Epithelial cell of prostate (primary cell): ENCODE measurements at regions not wholly inside any gene's neighbourhood (a gene's known extent, or its start where the extent isn't known, plus 50 kb on each side); places are given as distances from the start of the nearest gene placed in this dataset.
"Not testable (repeated sequence)": the region's sequence is repeated elsewhere in the genome, so short reads cannot be mapped to it uniquely, and the experiment has no call there.

ENCODE experiments used
- DNase-seq: peaks from one replicate; pipeline ENCODE4 v3.0.0-alpha.2; 2011; ENCODE audit warnings: low read depth, low spot score
- H3K27ac ChIP-seq: fragments of 450-650 bp; 2 replicates; pipeline ENCODE4 v1.5.1; 2017; ENCODE audit warnings: mild to moderate bottlenecking

- H3K27ac ChIP-seq: peak overlapping the region; percentile 11
- DNase-seq: no peak
Observed at GRCh38 chr4:158958489-158959270, 144.2 kb upstream of the RAPGEF2 start.

GRCh38 chr4:158962393-158962792 is 140.5 kb upstream of the RAPGEF2 start:
- DNase-seq: no peak
- no peak overlapping the region for H3K27ac ChIP-seq

GRCh38 chr4:158963282-158963681 is 139.6 kb upstream of the RAPGEF2 start:
- DNase-seq, H3K27ac ChIP-seq: not testable (repeated sequence)

GRCh38 chr4:158964114-158964727 is 138.7 kb upstream of the RAPGEF2 start:
- DNase-seq: no peak
- no peak overlapping the region for H3K27ac ChIP-seq

- DNase-seq: no peak
- no peak overlapping the region for H3K27ac ChIP-seq
Observed at GRCh38 chr4:158964728-158965124, 138.2 kb upstream of the RAPGEF2 start.

GRCh38 chr4:158965226-158965625 is 137.7 kb upstream of the RAPGEF2 start:
- DNase-seq: no peak
- H3K27ac ChIP-seq: no peak overlapping the region

GRCh38 chr4:158966091-158966490 is 136.8 kb upstream of the RAPGEF2 start:
- H3K27ac ChIP-seq: no peak overlapping the region
- no peak for DNase-seq

- no peak for DNase-seq
- no peak overlapping the region for H3K27ac ChIP-seq
Observed at GRCh38 chr4:158968961-158969360, 133.9 kb upstream of the RAPGEF2 start.

GRCh38 chr4:158970812-158971211 is 132.1 kb upstream of the RAPGEF2 start:
- no peak for DNase-seq
- no peak overlapping the region for H3K27ac ChIP-seq

- DNase-seq: peak; percentile 6
- H3K27ac ChIP-seq: not testable (repeated sequence)
Observed at GRCh38 chr4:158974438-158974837, 128.4 kb upstream of the RAPGEF2 start.

- DNase-seq: peak; percentile 27
- H3K27ac ChIP-seq: not testable (repeated sequence)
Observed at GRCh38 chr4:158980711-158981110, 122.2 kb upstream of the RAPGEF2 start.

- no peak for DNase-seq
- H3K27ac ChIP-seq: no peak overlapping the region
Observed at GRCh38 chr4:158991534-158992155, 111.2 kb upstream of the RAPGEF2 start.

GRCh38 chr4:158993891-158994290 is 109.0 kb upstream of the RAPGEF2 start:
- H3K27ac ChIP-seq: no peak overlapping the region
- DNase-seq: no peak

- H3K27ac ChIP-seq: no peak overlapping the region
- DNase-seq: no peak
Observed at GRCh38 chr4:158995040-158995439, 107.8 kb upstream of the RAPGEF2 start.

GRCh38 chr4:158995965-158996364 is 106.9 kb upstream of the RAPGEF2 start:
- no peak for DNase-seq
- H3K27ac ChIP-seq: peak overlapping the region; percentile 83

GRCh38 chr4:158996669-158997074 is 106.2 kb upstream of the RAPGEF2 start:
- peak; percentile 93 for DNase-seq
- H3K27ac ChIP-seq: peak overlapping the region; percentile 83

GRCh38 chr4:158997660-158998349 is 105.1 kb upstream of the RAPGEF2 start:
- no peak for DNase-seq
- H3K27ac ChIP-seq: peak overlapping the region; percentile 83

GRCh38 chr4:158998624-158999023 is 104.3 kb upstream of the RAPGEF2 start:
- peak; percentile 64 for DNase-seq
- H3K27ac ChIP-seq: peak overlapping the region; percentile 83

- peak overlapping the region; percentile 83 for H3K27ac ChIP-seq
- DNase-seq: no peak
Observed at GRCh38 chr4:158999166-158999682, 103.7 kb upstream of the RAPGEF2 start.

GRCh38 chr4:158999849-159000248 is 103.0 kb upstream of the RAPGEF2 start:
- no peak for DNase-seq
- no peak overlapping the region for H3K27ac ChIP-seq

- DNase-seq: no peak
- H3K27ac ChIP-seq: peak overlapping the region; percentile 54
Observed at GRCh38 chr4:159002950-159003349, 99.9 kb upstream of the RAPGEF2 start.
